Naive thymus-derived CD8-positive, alpha-beta T cell (primary cell): ENCODE measurements at regions not wholly inside any gene's neighbourhood (a gene's known extent, or its start where the extent isn't known, plus 50 kb on each side); places are given as distances from the start of the nearest gene placed in this dataset.

ENCODE experiments used
- ATAC-seq, 2 donors: fragments of 150-1000 bp; cut with Tn5 transposase in 1 of 2; sonication (Bioruptor Pico), chemical (Tn5 transposase) in 1 of 2; 1 replicate in 1 of 2; 2 replicates in 1 of 2; pipeline ENCODE4 v1.10.0; 2021; ENCODE audit warnings: mild to moderate bottlenecking in 2 of 2, moderate library complexity in 2 of 2
- POLR2A ChIA-PET: fragments of 350-600 bp; sonication (Branson Sonifier 250); formaldehyde crosslinking; loops from one replicate; lab custom pipeline; 2021; ENCODE audit warnings: antibody characterized with exemption; lab: Charles Lee
- DNase-seq, 10 donors: peaks; one replicate each; pipeline versions ENCODE4 v3.0.0 to v3.0.0-alpha.2; 2020 to 2022
- H3K27ac Mint-ChIP-seq, 10 donors: one replicate each; pipeline ENCODE4 v1.8.0; 2020 to 2022; ENCODE audit warnings: mild to moderate bottlenecking in 10 of 10, mixed read lengths in 10 of 10, moderate library complexity in 4 of 10, inconsistent platforms in 1 of 10
- H3K27me3 Mint-ChIP-seq, 5 donors: one replicate each; pipeline ENCODE4 v1.8.0; 2021 to 2022; ENCODE audit warnings: mixed read lengths in 5 of 5
- H3K36me3 Mint-ChIP-seq, 3 donors: one replicate each; pipeline ENCODE4 v1.8.0; 2020 to 2022; ENCODE audit warnings: mixed read lengths in 3 of 3, mild to moderate bottlenecking in 2 of 3, inconsistent platforms in 1 of 3
- H3K4me1 Mint-ChIP-seq, 4 donors: one replicate each; pipeline ENCODE4 v1.8.0; 2021 to 2022; ENCODE audit warnings: mixed read lengths in 4 of 4
- H3K4me3 Mint-ChIP-seq, 10 donors: one replicate each; pipeline ENCODE4 v1.8.0; 2020 to 2022; ENCODE audit warnings: mild to moderate bottlenecking in 10 of 10, mixed read lengths in 10 of 10, moderate library complexity in 6 of 10, inconsistent platforms in 1 of 10
- H3K9me3 Mint-ChIP-seq, 9 donors: one replicate each; pipeline ENCODE4 v1.8.0; 2020 to 2022; ENCODE audit warnings: mixed read lengths in 9 of 9, mild to moderate bottlenecking in 3 of 9, inconsistent platforms in 1 of 9, moderate library complexity in 1 of 9

- Mint-ChIP-seq H3K4me3 (no peak overlapping the region), H3K36me3 (no peaks in the 10 kb centered on the region), H3K27ac (no peak overlapping the region), H3K27me3 (peaks cover 0 to 3% (median 0%) of the 10 kb centered on the region in 5 donors), H3K9me3 (no peaks in the 10 kb centered on the region), H3K4me1 (no peaks in the 10 kb centered on the region)
- DNase-seq: no peak
- POLR2A ChIA-PET: no interaction called here
- ATAC-seq: no peak
Observed at GRCh38 chr9:87213948-87214347, 266.6 kb upstream of the GAS1 start.

DNA sequence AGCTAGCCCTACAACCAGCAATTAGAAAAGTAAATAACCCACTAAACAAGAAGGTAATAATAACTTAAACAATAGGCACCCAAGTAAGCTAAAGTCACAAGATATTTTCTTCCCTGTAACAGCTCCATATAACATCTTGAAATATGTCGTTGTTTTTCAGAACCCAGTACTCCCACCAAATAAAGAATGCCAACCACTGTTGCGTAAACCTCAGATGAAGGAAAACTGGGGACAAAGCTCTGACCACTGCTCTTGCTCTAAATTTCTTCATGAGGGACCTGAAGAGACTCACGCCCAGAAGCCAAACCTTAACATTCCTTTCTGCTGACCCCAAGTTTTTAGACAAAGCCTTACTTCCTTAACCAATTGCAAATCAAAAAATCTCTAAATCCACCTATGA, 267.7 kb upstream of the GAS1 start:
- H3K9me3 Mint-ChIP-seq: no peaks in the 10 kb centered on the region
- H3K27me3 Mint-ChIP-seq: peaks cover 0 to 3% (median 0%) of the 10 kb centered on the region in 5 donors
- DNase-seq (no peak), ATAC-seq (no peak)
- no peak overlapping the region for H3K27ac Mint-ChIP-seq
- H3K36me3 Mint-ChIP-seq: no peaks in the 10 kb centered on the region
- no peak overlapping the region for H3K4me3 Mint-ChIP-seq
- H3K4me1 Mint-ChIP-seq: no peaks in the 10 kb centered on the region
- POLR2A ChIA-PET: no interaction called here

DNA sequence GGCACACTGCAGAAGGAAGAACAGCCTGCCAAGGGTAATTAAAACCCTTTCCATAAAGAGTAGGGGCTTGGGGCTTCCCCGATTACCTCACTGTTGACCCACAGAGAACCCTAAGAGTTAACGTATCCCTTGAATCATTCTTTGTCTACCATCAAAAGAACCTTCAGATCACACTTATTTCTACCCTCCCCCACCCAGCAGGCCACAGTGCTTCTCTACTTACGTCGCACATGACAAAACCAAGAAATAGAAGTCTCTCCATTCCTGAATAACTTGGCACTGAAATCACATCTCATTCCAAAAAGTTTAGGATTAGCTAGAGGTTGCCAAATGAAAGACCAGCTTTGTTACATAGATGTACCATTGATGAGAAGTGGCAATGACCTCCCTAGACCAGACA, 268.7 kb upstream of the GAS1 start:
- Mint-ChIP-seq H3K27ac (no peak overlapping the region), H3K36me3 (no peaks in the 10 kb centered on the region), H3K9me3 (no peaks in the 10 kb centered on the region), H3K4me3 (no peak overlapping the region), H3K4me1 (no peaks in the 10 kb centered on the region), H3K27me3 (peaks cover 0 to 5% (median 0%) of the 10 kb centered on the region in 5 donors)
- POLR2A ChIA-PET: no interaction called here
- ATAC-seq (no peak), DNase-seq (no peak)

GRCh38 chr9:87216897-87217455, 269.7 kb upstream of the GAS1 start:
- Mint-ChIP-seq H3K4me3 (no peak overlapping the region), H3K4me1 (no peaks in the 10 kb centered on the region), H3K9me3 (no peaks in the 10 kb centered on the region), H3K36me3 (no peaks in the 10 kb centered on the region), H3K27me3 (peaks cover 0 to 5% (median 0%) of the 10 kb centered on the region in 5 donors), H3K27ac (no peak overlapping the region)
- POLR2A ChIA-PET: no interaction called here
- DNase-seq (no peak), ATAC-seq (no peak)

DNA sequence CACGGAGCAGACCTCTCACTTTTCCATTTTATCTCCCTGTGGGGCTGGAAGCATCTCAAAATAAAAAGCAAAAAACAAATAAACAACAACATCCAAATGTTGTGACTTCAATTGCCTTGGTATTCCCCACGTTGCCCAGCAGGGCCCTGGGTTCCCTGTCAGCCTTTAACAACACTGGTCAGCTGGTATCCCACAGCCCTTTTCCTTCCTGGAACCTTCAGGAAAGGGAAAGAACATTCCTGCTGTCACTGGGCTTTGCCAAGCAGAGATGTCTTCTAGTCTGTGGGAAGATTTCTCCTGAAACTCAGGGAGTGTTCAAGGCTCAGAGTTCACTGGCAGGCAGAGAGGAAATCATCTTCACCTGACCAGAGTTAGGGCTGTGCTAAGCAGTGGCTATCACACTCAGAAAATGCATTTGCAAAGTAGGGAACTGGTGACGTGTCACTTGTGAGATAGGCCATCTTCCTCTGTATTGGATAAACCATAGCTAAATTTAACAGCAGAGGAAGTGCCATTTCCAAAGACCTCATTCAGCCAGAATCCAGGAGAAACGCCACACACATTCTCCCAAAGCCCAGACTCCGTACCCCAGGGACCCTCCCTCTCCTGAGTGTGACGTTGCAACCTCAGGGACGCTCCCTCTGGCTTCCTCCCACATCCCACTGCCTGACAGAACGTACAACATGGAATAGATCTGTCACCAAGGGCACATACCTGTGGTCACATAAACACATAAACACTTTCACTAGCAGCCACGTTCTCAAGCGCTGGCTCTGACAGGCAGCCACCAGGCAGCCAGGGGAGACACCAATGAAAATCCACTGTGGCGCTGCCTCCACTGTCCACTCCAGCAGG, 274.0 kb upstream of the DAPK1 start:
- ATAC-seq: no peak
- no peak overlapping the region for H3K27ac Mint-ChIP-seq
- peaks cover 2 to 36% (median 7%) of the 10 kb centered on the region in 5 donors for H3K27me3 Mint-ChIP-seq

GRCh38 chr9:87226896-87227295, 270.8 kb upstream of the DAPK1 start:
- ATAC-seq (no peak), DNase-seq (no peak)
- Mint-ChIP-seq H3K9me3 (peaks cover 0 to 5% (median 0%) of the 10 kb centered on the region in 9 donors), H3K27ac (no peak overlapping the region), H3K27me3 (peaks cover 0 to 36% (median 7%) of the 10 kb centered on the region in 5 donors), H3K4me3 (no peak overlapping the region), H3K36me3 (no peaks in the 10 kb centered on the region), H3K4me1 (no peaks in the 10 kb centered on the region)
- POLR2A ChIA-PET: no interaction called here

More for the DNA sequence above, 274.0 kb upstream of the DAPK1 start:
- H3K36me3 Mint-ChIP-seq: no peaks in the 10 kb centered on the region
- H3K9me3 Mint-ChIP-seq: no peaks in the 10 kb centered on the region
- no peaks in the 10 kb centered on the region for H3K4me1 Mint-ChIP-seq
- no peak overlapping the region for H3K4me3 Mint-ChIP-seq
- POLR2A ChIA-PET: no interaction called here
- DNase-seq: no peak

- no peaks in the 10 kb centered on the region for H3K4me1 Mint-ChIP-seq
Observed at GRCh38 chr9:87227456-87227855, 270.2 kb upstream of the DAPK1 start.

DNA sequence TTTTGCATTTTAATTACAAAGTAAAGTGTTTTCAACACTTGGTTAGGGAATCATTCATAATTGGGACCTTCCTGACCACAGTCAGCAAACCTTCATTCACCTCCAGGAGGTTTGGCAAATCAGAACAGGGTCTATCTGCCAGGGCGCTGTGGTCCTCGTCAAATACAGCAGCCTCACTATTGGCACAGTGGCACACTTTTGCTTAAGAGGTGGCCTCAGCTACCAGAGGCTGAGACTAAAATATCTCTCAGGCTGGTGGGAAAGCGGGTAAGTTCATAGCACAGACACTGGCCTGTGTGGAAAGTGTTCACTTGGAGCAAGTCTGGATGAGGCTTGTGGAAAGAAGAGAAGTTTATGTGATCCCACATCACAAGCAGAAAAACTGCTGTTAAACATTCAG, 268.6 kb upstream of the DAPK1 start:
- DNase-seq (no peak), ATAC-seq (no peak)
- Mint-ChIP-seq H3K36me3 (no peaks in the 10 kb centered on the region), H3K4me1 (no peaks in the 10 kb centered on the region), H3K9me3 (peaks cover 0 to 7% (median 0%) of the 10 kb centered on the region in 9 donors), H3K27me3 (peaks cover 0 to 15% (median 2%) of the 10 kb centered on the region in 5 donors), H3K27ac (no peak overlapping the region), H3K4me3 (no peak overlapping the region)
- POLR2A ChIA-PET: no interaction called here

More at GRCh38 chr9:87227456-87227855, 270.2 kb upstream of the DAPK1 start:
- H3K4me3 Mint-ChIP-seq: no peak overlapping the region
- POLR2A ChIA-PET: no interaction called here
- DNase-seq: no peak
- H3K27ac Mint-ChIP-seq: no peak overlapping the region
- peaks cover 0 to 31% (median 7%) of the 10 kb centered on the region in 5 donors for H3K27me3 Mint-ChIP-seq
- H3K36me3 Mint-ChIP-seq: no peaks in the 10 kb centered on the region
- H3K9me3 Mint-ChIP-seq: peaks cover 0 to 7% (median 0%) of the 10 kb centered on the region in 9 donors
- no peak for ATAC-seq

DNA sequence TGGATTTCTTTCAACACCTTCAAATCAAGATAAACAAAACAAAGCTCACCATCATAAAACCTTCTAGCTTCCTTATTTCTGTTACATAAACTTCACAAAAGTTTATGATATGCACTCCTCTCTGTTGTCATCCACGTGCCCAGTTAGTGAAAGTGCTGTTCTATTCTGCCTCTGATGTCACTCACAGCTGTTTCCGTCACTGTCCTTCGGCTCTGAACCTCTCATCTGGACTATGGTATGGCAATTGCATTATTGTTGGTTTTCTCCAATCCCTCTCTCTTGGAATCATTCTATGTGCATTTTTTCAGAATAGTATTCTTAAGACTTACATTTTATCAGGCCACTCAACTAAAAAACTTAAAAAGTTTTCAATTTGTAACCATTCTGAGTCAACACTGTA, 264.2 kb upstream of the DAPK1 start:
- POLR2A ChIA-PET: no interaction called here
- Mint-ChIP-seq H3K27ac (no peak overlapping the region), H3K4me1 (no peaks in the 10 kb centered on the region), H3K4me3 (no peak overlapping the region), H3K36me3 (no peaks in the 10 kb centered on the region), H3K27me3 (peaks cover 0 to 6% (median 2%) of the 10 kb centered on the region in 5 donors), H3K9me3 (peaks cover 0 to 7% (median 0%) of the 10 kb centered on the region in 9 donors)
- no peak for ATAC-seq
- DNase-seq: no peak

DNA sequence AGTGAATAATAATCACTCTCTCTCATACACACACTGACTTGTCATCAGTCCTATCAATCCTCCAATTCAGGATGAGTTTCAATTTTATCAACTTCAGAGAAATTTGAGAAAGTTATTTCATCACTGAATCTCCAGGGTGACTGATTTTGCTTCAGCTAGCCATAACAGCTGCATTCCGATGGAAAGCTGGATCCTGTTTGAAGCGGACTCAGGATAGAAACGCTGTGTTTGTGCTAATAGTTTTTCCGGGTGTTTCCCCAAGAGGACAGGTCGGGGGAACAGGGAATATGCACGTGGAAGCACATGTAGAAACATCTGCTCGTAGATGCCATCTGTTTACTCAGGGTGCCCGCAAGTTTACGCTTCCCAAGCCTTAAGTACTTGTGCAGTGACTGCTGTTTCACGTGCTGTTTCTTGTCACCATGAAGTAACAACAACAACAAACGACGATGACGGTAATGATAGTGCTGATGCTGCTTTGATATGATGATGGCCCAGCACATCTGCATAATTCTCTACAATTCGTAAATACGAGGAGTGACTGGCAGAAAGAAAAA, 263.7 kb upstream of the DAPK1 start:
- POLR2A ChIA-PET: no interaction called here
- no peak for ATAC-seq
- H3K4me3 Mint-ChIP-seq: no peak overlapping the region

GRCh38 chr9:87234854-87235253, 262.8 kb upstream of the DAPK1 start:
- Mint-ChIP-seq H3K9me3 (peaks cover 0 to 7% (median 0%) of the 10 kb centered on the region in 9 donors), H3K27me3 (peaks cover 1 to 14% (median 5%) of the 10 kb centered on the region in 5 donors), H3K4me1 (no peaks in the 10 kb centered on the region), H3K4me3 (no peak overlapping the region), H3K27ac (no peak overlapping the region), H3K36me3 (no peaks in the 10 kb centered on the region)
- POLR2A ChIA-PET: no interaction called here
- no peak for DNase-seq
- no peak for ATAC-seq

More for the DNA sequence above, 263.7 kb upstream of the DAPK1 start:
- Mint-ChIP-seq H3K4me1 (no peaks in the 10 kb centered on the region), H3K27me3 (peaks cover 0 to 8% (median 5%) of the 10 kb centered on the region in 5 donors), H3K36me3 (no peaks in the 10 kb centered on the region), H3K9me3 (peaks cover 0 to 7% (median 0%) of the 10 kb centered on the region in 9 donors), H3K27ac (no peak overlapping the region)
- no peak for DNase-seq

- Mint-ChIP-seq H3K36me3 (no peaks in the 10 kb centered on the region), H3K27me3 (peaks cover 2 to 14% (median 6%) of the 10 kb centered on the region in 5 donors), H3K9me3 (peaks cover 0 to 5% (median 0%) of the 10 kb centered on the region in 9 donors), H3K27ac (peak overlapping the region in 1 of 10 donors; percentile 19), H3K4me3 (no peak overlapping the region), H3K4me1 (no peaks in the 10 kb centered on the region)
- POLR2A ChIA-PET: no interaction called here
- no peak for DNase-seq
- no peak for ATAC-seq
Observed at GRCh38 chr9:87236546-87236945, 261.1 kb upstream of the DAPK1 start.

DNA sequence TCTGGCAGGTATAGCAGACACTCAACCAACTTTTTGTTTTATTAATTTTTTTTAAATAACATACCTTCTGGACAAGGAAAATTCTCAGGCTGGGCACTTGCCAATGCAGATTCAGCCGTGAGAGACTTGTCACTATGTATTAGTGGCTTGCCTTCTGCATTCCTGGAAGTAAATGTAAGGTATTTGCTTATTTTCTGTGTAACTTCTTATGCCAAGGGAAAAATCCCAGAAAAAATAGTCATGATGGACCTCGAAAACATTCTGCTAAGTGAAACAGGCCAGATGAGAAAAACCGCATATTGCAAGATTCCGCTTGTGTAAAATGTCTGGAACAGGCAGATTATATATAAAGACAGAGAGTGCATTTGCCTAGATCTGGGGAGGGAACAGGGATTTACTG, 260.3 kb upstream of the DAPK1 start:
- ATAC-seq: no peak
- no peak for DNase-seq
- peaks cover 0 to 2% (median 0%) of the 10 kb centered on the region in 9 donors for H3K9me3 Mint-ChIP-seq
- POLR2A ChIA-PET: no interaction called here
- no peak overlapping the region for H3K27ac Mint-ChIP-seq
- no peak overlapping the region for H3K4me3 Mint-ChIP-seq
- H3K4me1 Mint-ChIP-seq: no peaks in the 10 kb centered on the region
- peaks cover 2 to 14% (median 6%) of the 10 kb centered on the region in 5 donors for H3K27me3 Mint-ChIP-seq
- H3K36me3 Mint-ChIP-seq: no peaks in the 10 kb centered on the region
